HCT116 (cell line): ENCODE measurements at regions not wholly inside any gene's neighbourhood (a gene's known extent, or its start where the extent isn't known, plus 50 kb on each side); places are given as distances from the start of the nearest gene placed in this dataset.

Experiments used
- ATAC-seq: fragments of 200-7000 bp; cut with Tn5 transposase; 2 replicates; pipeline ENCODE4 v1.9.1; 2020; ENCODE audit warnings: mild to moderate bottlenecking, moderate library complexity
- BruUV-seq: library from RNA; stranded (reverse); fragments of 400-500 nt; replicated peaks from 2 replicates; lab custom pipeline; 2021; lab: Mats Ljungman, UMichigan
- CTCF ChIA-PET: fragments of 300-600 bp; sonication (Branson Sonifier 250); formaldehyde crosslinking; loops from one replicate; lab custom pipeline; 2021; ENCODE audit warnings: antibody characterized with exemption; lab: Charles Lee
- POLR2A ChIA-PET: fragments of 300-600, 350-600 bp; sonication (Branson Sonifier 250); formaldehyde crosslinking; loops from one replicate; lab custom pipeline; 2021; ENCODE audit warnings: antibody characterized with exemption; lab: Charles Lee
- RAD21 ChIA-PET, 2 experiments: fragments of 300-600 bp; sonication (Branson Sonifier 250); formaldehyde crosslinking; loops; one replicate each; lab custom pipeline; 2023; ENCODE audit warnings: low total read pairs in 2 of 2; ENCODE audit not compliant: uncharacterized antibody in 2 of 2, unreplicated experiment in 2 of 2, low non-redundant PET in 1 of 2; lab: Charles Lee
- DNase-seq: peaks from one replicate; pipeline ENCODE4 v3.0.0-alpha.2; 2010; ENCODE audit warnings: low read depth, low spot score
- H2AFZ ChIP-seq: fragments of 200-600 bp; shearing (Covaris generic), sonication (generic); 2 replicates; pipeline ENCODE4 v1.6.1; 2017; ENCODE audit warnings: low read depth, mixed run types, mixed read lengths, antibody characterized with exemption, low read length; ENCODE audit not compliant: poor library complexity, severe bottlenecking
- H3K27ac ChIP-seq: 2 replicates; pipeline ENCODE4 v1.5.1; 2012; ENCODE audit warnings: low read depth, low read length
- H3K27me3 ChIP-seq: fragments of 200-600 bp; sonication (generic); 2 replicates; pipeline ENCODE4 v1.6.1; 2016; ENCODE audit warnings: mixed run types, low read length, mixed read lengths; ENCODE audit not compliant: insufficient read depth
- H3K36me3 ChIP-seq, 2 experiments: fragments of 200-500 bp in 1 of 2; fragments of 200-600 bp in 1 of 2; sonication (Bioruptor generic) in 1 of 2; sonication (generic) in 1 of 2; 2 replicates each; pipeline versions ENCODE4 v1.5.1 to v1.6.1; 2014 to 2016; ENCODE audit warnings: low read length in 2 of 2, inconsistent platforms in 1 of 2, mixed read lengths in 1 of 2, mixed run types in 1 of 2; ENCODE audit not compliant: insufficient read depth in 2 of 2, control insufficient read depth in 1 of 2
- H3K4me1 ChIP-seq, 2 experiments: fragments of 200-600 bp in 1 of 2; sonication (generic) in 1 of 2; 2 replicates each; pipeline versions ENCODE4 v1.5.1 to v1.6.1; 2012 to 2017; ENCODE audit warnings: low read length in 2 of 2, inconsistent platforms in 1 of 2, mild to moderate bottlenecking in 1 of 2, mixed read lengths in 1 of 2, mixed run types in 1 of 2, moderate library complexity in 1 of 2; ENCODE audit not compliant: insufficient read depth in 2 of 2, control insufficient read depth in 1 of 2
- H3K4me2 ChIP-seq: fragments of 200-600 bp; sonication (generic); 2 replicates; pipeline ENCODE4 v1.6.1; 2017; ENCODE audit warnings: mixed run types, low read length, mixed read lengths
- H3K4me3 ChIP-seq, 2 experiments: fragments of 200-600 bp in 1 of 2; sonication (generic) in 1 of 2; replicated peaks in 1 of 2; 2 replicates each; pipeline ENCODE4 v1.5.1; 2011 to 2016; ENCODE audit warnings: low read length in 2 of 2, control low read depth in 1 of 2, low read depth in 1 of 2, mild to moderate bottlenecking in 1 of 2, mixed read lengths in 1 of 2, mixed run types in 1 of 2
- H3K79me2 ChIP-seq: fragments of 200-600 bp; sonication (generic); 2 replicates; pipeline ENCODE4 v1.6.1; 2017; ENCODE audit warnings: mild to moderate bottlenecking, mixed run types, low read length, moderate library complexity, mixed read lengths; ENCODE audit not compliant: insufficient read depth
- H3K9ac ChIP-seq: fragments of 200-600 bp; sonication (generic); 2 replicates; pipeline ENCODE4 v1.6.1; 2016; ENCODE audit warnings: low read length, mixed read lengths
- H3K9me2 ChIP-seq: fragments of 200-600 bp; sonication (generic), shearing (Covaris generic); 2 replicates; pipeline ENCODE4 v1.6.1; 2017; ENCODE audit warnings: mixed run types, mild to moderate bottlenecking, moderate library complexity; ENCODE audit not compliant: insufficient read depth
- H3K9me3 ChIP-seq, 2 experiments: fragments of 200-500 bp in 1 of 2; fragments of 200-600 bp in 1 of 2; sonication (Bioruptor generic) in 1 of 2; sonication (generic) in 1 of 2; 2 replicates each; pipeline ENCODE4 v1.6.1; 2014 to 2017; ENCODE audit warnings: low read length in 2 of 2, mixed read lengths in 2 of 2, inconsistent platforms in 1 of 2, low read depth in 1 of 2, mild to moderate bottlenecking in 1 of 2, mixed run types in 1 of 2, moderate library complexity in 1 of 2; ENCODE audit not compliant: control insufficient read depth in 1 of 2, insufficient read depth in 1 of 2
- H4K20me1 ChIP-seq: fragments of 200-600 bp; sonication (generic), shearing (Covaris generic); 2 replicates; pipeline ENCODE4 v1.6.1; 2017; ENCODE audit warnings: mixed run types, mild to moderate bottlenecking, moderate library complexity; ENCODE audit not compliant: insufficient read depth
- CBX3 ChIP-seq: IDR thresholded peaks from 2 replicates; pipeline ENCODE4 v1.6.1; 2012; ENCODE audit warnings: low read depth
- CEBPB ChIP-seq: IDR thresholded peaks from 2 replicates; pipeline ENCODE4 v1.6.1; 2012; ENCODE audit warnings: low read depth
- EGR1 ChIP-seq: IDR thresholded peaks from 2 replicates; pipeline ENCODE4 v1.6.1; 2012; ENCODE audit warnings: low read depth
- EZH2 ChIP-seq: fragments of 200-600 bp; sonication (generic); IDR thresholded peaks from 2 replicates; pipeline ENCODE4 v1.6.1; 2017; ENCODE audit warnings: antibody characterized with exemption, mixed run types
- EZH2phosphoT487 ChIP-seq: fragments of 200-600 bp; IDR thresholded peaks from 2 replicates; pipeline ENCODE4 v1.6.1; 2018; ENCODE audit warnings: antibody characterized with exemption, borderline replicate concordance
- JUND ChIP-seq: IDR thresholded peaks from 2 replicates; pipeline ENCODE4 v1.6.1; 2012
- MAX ChIP-seq: IDR thresholded peaks from 2 replicates; pipeline ENCODE4 v1.6.1; 2012
- RAD21 ChIP-seq: IDR thresholded peaks from 2 replicates; pipeline ENCODE4 v1.6.1; 2012; ENCODE audit warnings: low read depth, mild to moderate bottlenecking
- SIN3A ChIP-seq: IDR thresholded peaks from 2 replicates; pipeline ENCODE4 v1.6.1; 2012; ENCODE audit warnings: low read depth
- SP1 ChIP-seq: IDR thresholded peaks from 2 replicates; pipeline ENCODE4 v1.6.1; 2012; ENCODE audit warnings: low read depth
- SRF ChIP-seq: IDR thresholded peaks from 2 replicates; pipeline ENCODE4 v1.6.1; 2012; ENCODE audit warnings: low read depth
- ZBTB33 ChIP-seq: IDR thresholded peaks from 2 replicates; pipeline ENCODE4 v1.6.1; 2011; ENCODE audit warnings: mild to moderate bottlenecking, low read length, moderate library complexity; ENCODE audit not compliant: insufficient replicate concordance; ENCODE audit errors: extremely low read depth
- ZFX ChIP-seq: fragments of 450-650 bp; IDR thresholded peaks from 2 replicates; pipeline ENCODE4 v1.6.1; 2017
- intact Hi-C: fragments of 100-400 bp; cut with micrococcal nuclease; formaldehyde crosslinking; loops from 2 replicates; pipeline ENCODE4 v1.10.0; 2022
- TF ChIP-seq, protein P1 (sequence below), 3 experiments: fragments of 200-600 bp in 1 of 3; sonication (generic) in 1 of 3; IDR thresholded peaks in 2 of 3; conservative IDR thresholded peaks in 1 of 3; 2 replicates each; pipeline ENCODE4 v1.5.1; 2012 to 2017; ENCODE audit warnings: low read depth in 2 of 3, low read length in 2 of 3, antibody characterized with exemption in 1 of 3, borderline replicate concordance in 1 of 3, control low read depth in 1 of 3, mild to moderate bottlenecking in 1 of 3, mixed read lengths in 1 of 3, mixed run types in 1 of 3, moderate library complexity in 1 of 3; ENCODE audit not compliant: insufficient read depth in 1 of 3

GRCh38 chr20:54995553-54995952, 520.2 kb downstream of the DOK5 start:
- Histone ChIP-seq H3K27me3 (no peaks in the 10 kb centered on the region), H3K36me3 (no peaks in the 10 kb centered on the region), H3K27ac (no peak overlapping the region), H3K9me2 (no peaks in the 10 kb centered on the region), H3K9me3 (peaks cover 7 to 12% of the 10 kb centered on the region in 2 experiments; a peak in 3 of 4 replicates), H2AFZ (no peak overlapping the region), H3K4me3 (no peak overlapping the region), H3K79me2 (no peaks in the 10 kb centered on the region), H3K4me2 (no peak overlapping the region), H3K4me1 (no peaks in the 10 kb centered on the region), H4K20me1 (no peaks in the 10 kb centered on the region), H3K9ac (no peak overlapping the region)
- RAD21 ChIA-PET, result no interaction called here
- no peak for DNase-seq
- no peak for ATAC-seq
- POLR2A ChIA-PET, result no interaction called here
- no TSS peak for BruUV-seq
- intact Hi-C loops, result no loop called here
- no peak for TF ChIP-seq MAX
- no peak for TF ChIP-seq EGR1
- TF ChIP-seq CEBPB, result no peak
- no peak for TF ChIP-seq JUND
- no peak for TF ChIP-seq ZFX
- TF ChIP-seq RAD21, result no peak
- TF ChIP-seq EZH2, result no peak
- TF ChIP-seq EZH2phosphoT487, result no peak
- no peak for TF ChIP-seq ZBTB33
- TF ChIP-seq SIN3A, result no peak
- TF ChIP-seq, protein P1, sequence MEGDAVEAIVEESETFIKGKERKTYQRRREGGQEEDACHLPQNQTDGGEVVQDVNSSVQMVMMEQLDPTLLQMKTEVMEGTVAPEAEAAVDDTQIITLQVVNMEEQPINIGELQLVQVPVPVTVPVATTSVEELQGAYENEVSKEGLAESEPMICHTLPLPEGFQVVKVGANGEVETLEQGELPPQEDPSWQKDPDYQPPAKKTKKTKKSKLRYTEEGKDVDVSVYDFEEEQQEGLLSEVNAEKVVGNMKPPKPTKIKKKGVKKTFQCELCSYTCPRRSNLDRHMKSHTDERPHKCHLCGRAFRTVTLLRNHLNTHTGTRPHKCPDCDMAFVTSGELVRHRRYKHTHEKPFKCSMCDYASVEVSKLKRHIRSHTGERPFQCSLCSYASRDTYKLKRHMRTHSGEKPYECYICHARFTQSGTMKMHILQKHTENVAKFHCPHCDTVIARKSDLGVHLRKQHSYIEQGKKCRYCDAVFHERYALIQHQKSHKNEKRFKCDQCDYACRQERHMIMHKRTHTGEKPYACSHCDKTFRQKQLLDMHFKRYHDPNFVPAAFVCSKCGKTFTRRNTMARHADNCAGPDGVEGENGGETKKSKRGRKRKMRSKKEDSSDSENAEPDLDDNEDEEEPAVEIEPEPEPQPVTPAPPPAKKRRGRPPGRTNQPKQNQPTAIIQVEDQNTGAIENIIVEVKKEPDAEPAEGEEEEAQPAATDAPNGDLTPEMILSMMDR (IDR thresholded peaks at IDR 0.05 in 2 of 3, conservative IDR thresholded peaks at IDR 0.05 in 1 of 3; ENCODE audit: borderline replicate concordance in 1 of 3, insufficient read depth in 1 of 3, low read depth in 2 of 3, low read length in 2 of 3), result no peak
- no peak for TF ChIP-seq CBX3
- no peak for TF ChIP-seq SP1
- TF ChIP-seq SRF, result no peak
- CTCF ChIA-PET, result no interaction called here
